T-cell (primary cell): ENCODE measurements at regions not wholly inside any gene's neighbourhood (a gene's known extent, or its start where the extent isn't known, plus 50 kb on each side); places are given as distances from the start of the nearest gene placed in this dataset.

Source experiments
- ATAC-seq, 4 experiments: fragments of 200-7000 bp in 3 of 4; fragments of 150-1000 bp in 1 of 4; cut with Tn5 transposase; replicated peaks in 1 of 4; 1 replicate in 3 of 4; 2 replicates in 1 of 4; pipeline ENCODE4 v1.10.0; 2021; ENCODE audit warnings: moderate library complexity in 3 of 4, mild to moderate bottlenecking in 2 of 4, moderate number of reproducible peaks in 1 of 4
- CTCF ChIA-PET, 2 donors: fragments of 300-600 bp; sonication (Branson Sonifier 250); formaldehyde crosslinking; loops; one replicate each; lab custom pipeline; 2022; ENCODE audit warnings: antibody characterized with exemption in 2 of 2; lab: Charles Lee
- POLR2A ChIA-PET, 2 donors: fragments of 300-600 bp; sonication (Branson Sonifier 250); formaldehyde crosslinking; loops; one replicate each; lab custom pipeline; 2022; ENCODE audit warnings: antibody characterized with exemption in 2 of 2; lab: Charles Lee
- DNase-seq, 35 experiments: peaks; one replicate each; pipeline versions ENCODE4 v3.0.0 to v3.0.0-alpha.2; 2013 to 2023
- H3K27ac ChIP-seq: one replicate; pipeline ENCODE4 v1.5.1; 2013; ENCODE audit warnings: low read length
- H3K27me3 ChIP-seq, 2 experiments: replicated peaks in 1 of 2; 1 replicate in 1 of 2; 2 replicates in 1 of 2; pipeline versions ENCODE4 v1.6.1 to v1.7.0; 2013; ENCODE audit warnings: low read length in 1 of 2, mixed read lengths in 1 of 2; ENCODE audit not compliant: control insufficient read depth in 2 of 2, insufficient read depth in 2 of 2; ENCODE audit errors: extremely low read depth in 1 of 2
- H3K36me3 ChIP-seq, 2 donors: 1 replicate in 1 of 2; 2 replicates in 1 of 2; pipeline versions ENCODE4 v1.6.1 to v1.7.0; 2013; ENCODE audit warnings: low read length in 1 of 2; ENCODE audit not compliant: control insufficient read depth in 2 of 2, insufficient read depth in 1 of 2; ENCODE audit errors: extremely low read depth in 1 of 2
- H3K4me1 ChIP-seq, 2 experiments: 1 replicate in 1 of 2; 2 replicates in 1 of 2; pipeline versions ENCODE4 v1.6.1 to v1.7.0; 2013; ENCODE audit warnings: low read length in 2 of 2, mixed read lengths in 1 of 2; ENCODE audit not compliant: insufficient read depth in 2 of 2, control insufficient read depth in 1 of 2; ENCODE audit errors: extremely low read depth in 1 of 2
- H3K4me3 ChIP-seq, 2 donors: 1 replicate in 1 of 2; 2 replicates in 1 of 2; pipeline versions ENCODE4 v1.5.1 to v1.7.0; 2013; ENCODE audit warnings: mild to moderate bottlenecking in 2 of 2, low read length in 1 of 2, moderate library complexity in 1 of 2; ENCODE audit not compliant: control insufficient read depth in 1 of 2; ENCODE audit errors: extremely low read depth in 1 of 2
- H3K9me3 ChIP-seq: 2 replicates; pipeline ENCODE4 v1.7.0; 2013
- H3K27ac Mint-ChIP-seq, 2 donors: one replicate each; pipeline ENCODE4 v1.8.0; 2020 to 2021; ENCODE audit warnings: mild to moderate bottlenecking in 2 of 2, mixed read lengths in 2 of 2
- H3K27me3 Mint-ChIP-seq, 2 donors: one replicate each; pipeline ENCODE4 v1.8.0; 2021 to 2022; ENCODE audit warnings: mixed read lengths in 2 of 2
- H3K36me3 Mint-ChIP-seq: one replicate; pipeline ENCODE4 v1.8.0; 2021; ENCODE audit warnings: mixed read lengths
- H3K4me1 Mint-ChIP-seq, 3 donors: one replicate each; pipeline ENCODE4 v1.8.0; 2020 to 2022; ENCODE audit warnings: mixed read lengths in 3 of 3, mild to moderate bottlenecking in 1 of 3
- H3K4me3 Mint-ChIP-seq, 3 donors: one replicate each; pipeline ENCODE4 v1.8.0; 2020 to 2022; ENCODE audit warnings: mild to moderate bottlenecking in 3 of 3, mixed read lengths in 3 of 3, moderate library complexity in 3 of 3
- H3K9me3 Mint-ChIP-seq, 3 donors: one replicate each; pipeline ENCODE4 v1.8.0; 2020 to 2022; ENCODE audit warnings: mixed read lengths in 3 of 3
- WGBS: methylation state at CpG from one replicate; pipeline ENCODE4 v1.1.5; 2013; ENCODE audit warnings: missing lambda C conversion rate; ENCODE audit not compliant: insufficient coverage; 5-methylcytosine and 5-hydroxymethylcytosine counted together

DNA sequence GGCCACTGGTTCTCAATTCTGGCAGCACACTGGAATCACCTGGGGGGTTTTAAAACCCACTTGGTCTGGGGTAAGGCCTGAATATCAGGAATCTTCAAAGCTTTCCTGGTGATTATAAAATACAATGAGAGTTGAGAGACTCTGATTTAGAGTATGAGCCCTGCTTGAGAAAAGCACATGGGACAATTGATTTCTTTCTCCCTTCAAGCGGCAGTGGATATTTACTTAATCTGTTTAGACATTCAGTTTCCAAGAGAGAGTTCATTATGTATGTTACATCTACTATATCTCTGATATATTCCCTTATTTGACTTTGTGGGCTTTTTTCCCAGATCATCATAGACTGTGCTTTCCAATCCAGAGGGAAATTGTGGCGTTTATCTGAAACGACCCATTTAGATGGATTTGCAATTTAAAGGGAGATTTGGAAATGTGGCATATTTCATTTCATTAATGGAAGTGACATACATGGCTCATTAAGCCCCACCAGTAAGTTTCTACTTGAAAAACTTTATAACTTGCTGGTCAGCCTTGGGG lies 171.2 kb upstream of the PFN2 start:
- no peak overlapping the region for H3K4me3 ChIP-seq
- no peaks in the 10 kb centered on the region for H3K9me3 Mint-ChIP-seq
- no peak for ATAC-seq
- peaks cover 0 to 8% of the 10 kb centered on the region in 2 experiments for H3K27me3 ChIP-seq
- H3K4me3 Mint-ChIP-seq, result no peak overlapping the region
- no peak overlapping the region for H3K27ac Mint-ChIP-seq
- no CpG with 5 or more reads among the region's 3 CpGs for WGBS
- no peaks in the 10 kb centered on the region for H3K9me3 ChIP-seq
- no peak for DNase-seq
- no peaks in the 10 kb centered on the region for H3K4me1 Mint-ChIP-seq
- H3K36me3 ChIP-seq, result no peaks in the 10 kb centered on the region
- CTCF ChIA-PET, result interaction anchor here in 1 of 2 donors (0.6 kb wide), 1 partner anchor 329 kb away, joined by 3 read pairs; no protein-coding TSS in a partner anchor
- H3K27ac ChIP-seq, result no peak overlapping the region
- no peaks in the 10 kb centered on the region for H3K4me1 ChIP-seq
- POLR2A ChIA-PET, result no interaction called here
- H3K36me3 Mint-ChIP-seq, result no peaks in the 10 kb centered on the region
- H3K27me3 Mint-ChIP-seq, result peaks cover 5 to 17% of the 10 kb centered on the region in 2 donors

DNA sequence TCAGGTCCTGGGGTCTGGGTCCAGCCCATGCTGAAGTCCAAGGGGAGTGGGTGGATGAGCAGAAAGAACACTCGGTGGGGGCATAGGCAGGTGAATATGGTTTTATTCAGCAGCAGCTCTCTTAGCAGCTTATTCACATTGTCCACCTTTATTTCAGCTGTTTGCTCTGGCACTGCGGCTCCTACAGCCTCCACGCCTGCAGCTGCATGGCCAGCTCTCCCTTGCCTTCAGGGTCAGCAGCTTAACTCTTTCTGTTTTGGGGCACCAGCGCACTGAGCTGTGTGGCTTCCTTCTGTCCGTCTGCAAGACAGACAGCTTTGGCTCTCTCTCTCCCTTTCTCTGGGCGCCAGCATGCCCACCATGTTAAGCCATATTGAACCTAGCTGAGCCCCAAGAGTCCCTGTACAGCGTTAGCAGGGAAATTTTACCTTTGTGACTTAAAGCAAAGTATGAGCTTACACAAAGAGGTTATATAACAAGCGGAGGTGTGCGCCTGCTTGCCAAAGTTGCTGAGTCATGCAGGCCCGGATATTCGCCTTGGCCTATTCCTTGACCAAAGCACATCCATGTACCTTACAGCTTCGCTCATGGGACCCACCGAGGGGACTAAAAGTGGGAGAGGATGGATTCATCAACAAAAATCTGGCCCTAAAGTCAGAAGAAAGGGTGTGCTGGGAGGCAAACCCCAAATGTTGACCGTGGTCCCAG lies 170.1 kb upstream of the PFN2 start:
- no peaks in the 10 kb centered on the region for H3K4me1 Mint-ChIP-seq
- no peak overlapping the region for H3K4me3 ChIP-seq
- H3K27ac Mint-ChIP-seq, result no peak overlapping the region
- no peaks in the 10 kb centered on the region for H3K36me3 Mint-ChIP-seq
- CTCF ChIA-PET, result interaction anchor here in 1 of 2 donors (0.6 kb wide), 1 partner anchor 331 kb away, joined by 3 read pairs; no protein-coding TSS in a partner anchor
- H3K36me3 ChIP-seq, result no peaks in the 10 kb centered on the region
- DNase-seq, result no peak
- H3K27me3 Mint-ChIP-seq, result peaks cover 8 to 22% of the 10 kb centered on the region in 2 donors
- POLR2A ChIA-PET, result no interaction called here
- H3K9me3 ChIP-seq, result no peaks in the 10 kb centered on the region
- H3K4me3 Mint-ChIP-seq, result no peak overlapping the region
- H3K4me1 ChIP-seq, result no peaks in the 10 kb centered on the region
- H3K9me3 Mint-ChIP-seq, result no peaks in the 10 kb centered on the region
- 87% methylated on average over 10 of the region's 14 CpGs for WGBS
- ATAC-seq, result no peak
- H3K27me3 ChIP-seq, result peaks cover 0 to 8% of the 10 kb centered on the region in 2 experiments
- no peak overlapping the region for H3K27ac ChIP-seq

DNA sequence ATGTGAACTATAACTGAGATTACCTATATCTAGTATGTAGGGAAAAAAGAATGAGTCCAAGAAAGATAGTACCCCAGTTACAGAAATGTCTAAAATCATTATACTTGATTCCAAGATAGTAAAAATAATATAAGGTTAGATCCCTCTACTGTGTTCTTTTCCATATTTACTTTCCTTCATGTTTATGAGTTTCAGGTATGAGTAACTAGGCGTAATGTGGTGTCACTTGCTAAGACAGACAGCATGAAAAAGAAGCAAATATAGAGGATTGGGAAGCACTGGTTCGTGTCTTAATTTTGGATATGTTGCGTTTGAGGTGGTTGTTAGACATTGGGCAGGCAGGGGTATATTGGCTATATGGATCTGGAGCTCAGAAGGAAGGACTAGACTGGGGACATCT lies 168.1 kb upstream of the PFN2 start:
- H3K4me3 Mint-ChIP-seq, result no peak overlapping the region
- WGBS, result 77% methylated on average over 2 of the region's 3 CpGs
- H3K36me3 Mint-ChIP-seq, result no peaks in the 10 kb centered on the region
- POLR2A ChIA-PET, result no interaction called here
- Histone ChIP-seq H3K4me1 (no peaks in the 10 kb centered on the region), H3K4me3 (no peak overlapping the region), H3K27ac (no peak overlapping the region), H3K9me3 (no peaks in the 10 kb centered on the region), H3K27me3 (peaks cover 0 to 8% of the 10 kb centered on the region in 2 experiments), H3K36me3 (no peaks in the 10 kb centered on the region)
- H3K4me1 Mint-ChIP-seq, result no peaks in the 10 kb centered on the region
- DNase-seq (no peak), ATAC-seq (no peak)
- CTCF ChIA-PET, result no interaction called here
- H3K9me3 Mint-ChIP-seq, result no peaks in the 10 kb centered on the region
- no peak overlapping the region for H3K27ac Mint-ChIP-seq
- peaks cover 8 to 14% of the 10 kb centered on the region in 2 donors for H3K27me3 Mint-ChIP-seq

DNA sequence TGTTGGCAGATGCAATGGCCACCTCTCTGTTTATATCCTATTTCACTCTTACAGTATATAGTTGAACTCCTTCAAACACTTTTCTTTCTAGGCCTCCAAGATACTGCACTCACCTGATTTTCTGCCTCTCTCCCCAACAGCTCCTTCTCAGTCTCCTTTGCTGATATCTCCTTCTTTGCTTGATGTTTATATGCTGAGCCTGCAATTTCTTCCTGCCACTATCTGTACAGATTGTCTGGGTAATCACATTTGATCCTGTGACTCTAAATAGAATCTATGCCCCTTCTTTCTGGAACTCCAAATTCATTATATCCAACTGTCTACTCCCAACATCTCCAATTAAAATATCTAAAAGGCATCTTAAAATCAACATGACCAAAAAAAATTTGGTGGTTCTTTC lies 165.5 kb upstream of the PFN2 start:
- Mint-ChIP-seq H3K4me1 (no peaks in the 10 kb centered on the region), H3K27me3 (peaks cover 9 to 17% of the 10 kb centered on the region in 2 donors), H3K9me3 (no peaks in the 10 kb centered on the region), H3K27ac (no peak overlapping the region), H3K4me3 (no peak overlapping the region), H3K36me3 (no peaks in the 10 kb centered on the region)
- Histone ChIP-seq H3K4me1 (no peaks in the 10 kb centered on the region), H3K36me3 (no peaks in the 10 kb centered on the region), H3K27me3 (peaks cover 0 to 8% of the 10 kb centered on the region in 2 experiments), H3K4me3 (no peak overlapping the region), H3K27ac (no peak overlapping the region), H3K9me3 (no peaks in the 10 kb centered on the region)
- ChIA-PET CTCF (no interaction called here), POLR2A (no interaction called here)
- no peak for DNase-seq
- no peak for ATAC-seq

DNA sequence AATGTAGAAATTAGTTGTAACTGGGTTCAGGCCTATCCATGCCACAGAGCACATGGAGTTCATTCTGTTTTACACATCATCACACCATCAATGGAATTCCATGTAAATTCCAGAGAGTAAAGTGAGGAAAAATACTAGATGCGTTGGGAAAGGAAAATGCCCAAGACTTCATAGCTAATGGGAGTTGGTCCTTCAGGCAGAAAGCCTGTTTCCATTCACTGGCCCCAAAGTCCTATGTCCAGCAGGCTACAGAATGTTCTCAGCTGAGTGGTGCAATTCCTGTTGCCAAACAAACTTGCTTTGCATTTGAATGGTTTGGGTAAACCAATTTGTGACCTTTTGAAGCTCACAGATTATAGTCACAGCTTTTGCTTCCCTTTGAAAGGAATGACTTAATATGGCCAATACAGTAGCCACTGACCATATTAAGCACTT lies 164.6 kb upstream of the PFN2 start:
- Mint-ChIP-seq H3K27me3 (peaks cover 16 to 21% of the 10 kb centered on the region in 2 donors), H3K4me3 (no peak overlapping the region), H3K4me1 (no peaks in the 10 kb centered on the region), H3K36me3 (no peaks in the 10 kb centered on the region), H3K27ac (no peak overlapping the region), H3K9me3 (no peaks in the 10 kb centered on the region)
- Histone ChIP-seq H3K4me3 (no peak overlapping the region), H3K27ac (no peak overlapping the region), H3K27me3 (no peaks in the 10 kb centered on the region), H3K9me3 (no peaks in the 10 kb centered on the region), H3K36me3 (no peaks in the 10 kb centered on the region), H3K4me1 (no peaks in the 10 kb centered on the region)
- POLR2A ChIA-PET, result no interaction called here
- CTCF ChIA-PET, result no interaction called here
- ATAC-seq (no peak), DNase-seq (no peak)
- WGBS, result 100% methylated on average over 1 of the region's 1 CpG

DNA sequence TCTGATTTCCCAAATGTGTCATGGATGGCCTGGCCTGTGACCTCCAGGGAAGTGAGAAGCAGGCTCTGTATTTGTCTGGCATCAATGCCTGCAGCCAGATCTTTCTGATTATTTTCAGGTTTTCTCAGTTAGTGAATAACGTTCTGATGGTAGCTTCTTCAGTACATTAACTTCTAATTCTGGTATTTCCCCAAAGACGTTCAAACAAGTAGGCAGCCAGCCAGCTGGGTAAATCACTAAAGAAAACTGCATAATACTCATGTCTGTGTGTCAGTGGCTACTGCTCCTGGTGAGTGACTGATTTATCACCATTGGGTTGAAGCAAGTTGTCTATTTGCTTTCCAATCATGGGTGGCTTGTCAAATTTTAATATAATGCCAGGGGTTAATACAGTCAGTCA lies 162.6 kb upstream of the PFN2 start:
- POLR2A ChIA-PET, result no interaction called here
- no peaks in the 10 kb centered on the region for H3K9me3 ChIP-seq
- Mint-ChIP-seq H3K36me3 (no peaks in the 10 kb centered on the region), H3K4me3 (no peak overlapping the region), H3K9me3 (no peaks in the 10 kb centered on the region), H3K27me3 (peaks cover 22 to 26% of the 10 kb centered on the region in 2 donors), H3K4me1 (no peaks in the 10 kb centered on the region), H3K27ac (no peak overlapping the region)
- H3K4me1 ChIP-seq, result no peaks in the 10 kb centered on the region
- DNase-seq (no peak), ATAC-seq (no peak)
- no peaks in the 10 kb centered on the region for H3K36me3 ChIP-seq
- CTCF ChIA-PET, result no interaction called here
- WGBS, result 83% methylated on average over 1 of the region's 2 CpGs
- H3K27me3 ChIP-seq, result no peaks in the 10 kb centered on the region
- H3K27ac ChIP-seq, result no peak overlapping the region
- H3K4me3 ChIP-seq, result no peak overlapping the region
